NCI-H2196 treated with DMSO at 0.1 percent for 48 hours (cell line): ENCODE measurements at regions not wholly inside any gene's neighbourhood (a gene's known extent, or its start where the extent isn't known, plus 50 kb on each side); places are given as distances from the start of the nearest gene placed in this dataset.

Experiments
- DNase-seq: peaks from one replicate; lab custom pipeline; 2025; ENCODE audit not compliant: unreplicated experiment; lab: John Stamatoyannopoulos, UW

DNA sequence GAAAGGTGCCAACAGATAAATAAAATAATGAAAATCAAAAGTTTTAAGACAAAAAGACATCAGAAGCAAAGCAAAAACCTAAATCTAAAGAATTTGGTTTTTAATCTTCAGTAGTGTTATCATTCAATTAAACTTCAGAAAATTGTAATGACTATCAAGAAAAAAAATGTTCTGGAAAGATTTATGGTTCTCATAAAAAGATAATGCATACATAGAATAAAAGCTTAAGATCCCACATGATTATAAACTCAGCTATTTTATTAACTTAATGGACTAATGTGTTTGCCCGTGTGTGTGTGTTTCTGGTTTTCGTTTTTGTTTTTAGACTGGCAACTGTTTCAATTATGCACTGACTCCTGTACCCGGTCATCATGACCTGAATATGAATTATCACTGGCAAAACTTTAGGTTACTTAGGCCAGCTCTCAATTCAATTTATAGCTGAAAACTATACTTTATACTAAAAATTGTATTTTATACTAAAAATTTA, 217.5 kb upstream of the DKK2 start:
- DNase-seq: no peak

- DNase-seq: no peak
Observed at GRCh38 chr4:107253090-107253489, 217.0 kb upstream of the DKK2 start.

DNA sequence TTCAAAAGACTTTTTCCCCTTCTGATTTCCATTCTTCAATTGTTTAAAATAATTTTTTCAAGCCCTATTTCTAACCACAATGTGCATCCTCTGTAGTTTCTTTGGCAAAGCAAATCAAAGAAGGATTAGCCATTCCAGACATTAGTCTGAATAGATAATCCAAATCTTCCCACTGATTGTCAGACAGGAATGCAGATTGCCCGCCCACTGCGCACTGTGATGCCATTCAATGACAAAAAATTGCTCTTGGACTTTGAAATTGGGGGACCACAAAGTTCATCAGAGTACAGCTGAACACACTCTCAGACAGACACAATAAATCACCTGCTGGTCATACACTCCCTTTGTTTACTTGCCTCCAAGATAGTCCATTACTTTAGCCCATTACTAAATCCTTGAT, 216.5 kb upstream of the DKK2 start:
- no peak for DNase-seq

DNA sequence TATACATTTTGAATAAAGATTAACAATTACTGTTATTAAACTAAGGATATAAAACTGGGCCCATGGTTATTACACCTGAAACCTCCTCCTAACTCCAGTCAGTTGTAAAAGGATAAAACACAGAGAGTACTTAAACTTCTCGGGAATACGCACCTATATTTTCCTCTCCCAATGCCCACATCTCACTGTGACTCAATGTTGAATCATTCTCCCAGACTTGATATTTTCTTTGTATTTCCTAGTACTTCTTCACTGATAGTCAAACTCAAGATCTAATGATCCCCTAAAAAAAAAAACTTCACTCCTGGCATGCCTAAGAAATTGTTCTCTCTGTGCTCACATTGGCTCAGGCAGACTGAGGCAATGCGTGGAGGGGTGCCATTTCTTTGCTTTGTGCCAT, 212.5 kb upstream of the DKK2 start:
- DNase-seq: no peak

GRCh38 chr4:107247738-107248137, 211.6 kb upstream of the DKK2 start:
- no peak for DNase-seq

- DNase-seq: no peak
Observed at GRCh38 chr4:107246761-107247160, 210.6 kb upstream of the DKK2 start.

GRCh38 chr4:107243141-107243781, 207.1 kb upstream of the DKK2 start:
- no peak for DNase-seq

DNA sequence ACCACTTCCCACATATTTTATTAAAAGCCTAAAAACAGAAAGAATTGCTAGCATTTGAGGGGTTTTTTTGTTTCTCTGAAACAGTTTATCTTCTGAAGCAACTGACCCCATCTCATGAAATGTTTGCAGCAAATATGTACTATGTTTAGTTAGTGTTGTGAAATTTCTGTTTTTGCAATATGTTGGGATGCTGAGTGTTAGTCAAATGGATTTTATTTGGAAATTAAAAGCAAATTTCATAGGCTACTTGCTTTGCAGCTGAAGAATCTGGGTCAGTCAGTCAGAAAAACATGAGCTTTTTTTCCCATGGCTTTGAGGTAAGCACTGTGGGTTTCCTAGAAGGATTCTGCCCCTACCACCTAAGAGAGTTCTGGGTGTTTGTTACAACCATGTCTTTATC, 184.9 kb upstream of the DKK2 start:
- DNase-seq: no peak

GRCh38 chr4:107219681-107220080, 183.6 kb upstream of the DKK2 start:
- DNase-seq: no peak

DNA sequence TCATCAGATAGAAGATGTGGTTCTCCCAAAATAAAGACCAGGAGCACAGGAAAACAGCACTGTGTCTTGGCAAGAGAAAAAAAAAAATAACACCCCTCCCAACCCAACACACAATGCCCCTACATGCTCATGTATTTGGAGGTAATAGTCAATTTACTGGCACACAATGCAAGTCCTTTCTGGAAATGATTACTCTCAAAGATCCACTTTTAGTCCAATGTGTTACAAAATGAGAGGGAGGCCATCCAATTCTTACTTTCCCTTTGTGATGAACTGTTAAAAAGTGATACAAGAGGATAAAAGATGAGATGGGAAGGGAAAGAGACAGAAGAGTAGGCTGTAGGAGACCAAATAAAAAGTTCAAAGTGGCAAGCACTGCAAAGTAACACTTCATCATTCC, 180.3 kb upstream of the DKK2 start:
- DNase-seq: no peak

GRCh38 chr4:107215222-107215621, 179.1 kb upstream of the DKK2 start:
- no peak for DNase-seq

DNA sequence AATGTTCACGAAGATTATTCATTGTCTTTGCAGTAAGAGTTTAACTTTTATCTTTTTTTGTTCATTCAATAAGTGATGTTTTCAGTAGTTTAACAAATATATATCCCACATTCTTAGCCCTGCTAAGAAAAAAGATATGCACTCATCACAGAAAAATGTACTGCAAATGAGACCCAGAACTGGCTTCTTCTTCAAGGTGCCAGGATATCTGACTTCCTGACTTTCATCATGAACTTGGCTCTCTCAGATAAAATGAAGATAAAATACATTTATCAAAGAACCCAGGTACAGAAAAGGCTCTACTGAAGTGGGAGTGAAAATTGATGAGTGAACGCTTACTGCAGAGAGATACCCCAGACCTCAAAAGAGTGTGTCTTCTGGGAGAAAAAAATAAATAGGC, 177.8 kb upstream of the DKK2 start:
- no peak for DNase-seq

DNA sequence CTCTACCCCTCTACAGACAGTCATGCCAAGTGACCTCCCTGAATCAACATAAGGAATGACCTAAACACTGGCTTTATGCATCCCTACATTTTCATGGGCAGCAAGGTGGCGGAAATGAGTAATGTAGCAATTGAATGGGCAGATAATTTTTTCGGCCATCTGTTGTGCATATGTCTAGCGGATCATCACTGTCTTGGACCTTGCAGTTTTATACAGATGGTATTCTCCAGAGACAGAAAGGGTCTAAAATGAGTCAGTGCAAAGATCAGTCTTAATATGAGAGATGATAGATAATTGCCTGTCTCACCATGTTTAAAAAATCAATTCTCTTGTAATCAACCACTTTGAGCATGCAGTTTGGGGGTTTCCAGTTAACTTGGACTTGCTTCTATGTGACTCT, 177.3 kb upstream of the DKK2 start:
- DNase-seq: no peak

GRCh38 chr4:107212565-107212964, 176.5 kb upstream of the DKK2 start:
- no peak for DNase-seq

DNA sequence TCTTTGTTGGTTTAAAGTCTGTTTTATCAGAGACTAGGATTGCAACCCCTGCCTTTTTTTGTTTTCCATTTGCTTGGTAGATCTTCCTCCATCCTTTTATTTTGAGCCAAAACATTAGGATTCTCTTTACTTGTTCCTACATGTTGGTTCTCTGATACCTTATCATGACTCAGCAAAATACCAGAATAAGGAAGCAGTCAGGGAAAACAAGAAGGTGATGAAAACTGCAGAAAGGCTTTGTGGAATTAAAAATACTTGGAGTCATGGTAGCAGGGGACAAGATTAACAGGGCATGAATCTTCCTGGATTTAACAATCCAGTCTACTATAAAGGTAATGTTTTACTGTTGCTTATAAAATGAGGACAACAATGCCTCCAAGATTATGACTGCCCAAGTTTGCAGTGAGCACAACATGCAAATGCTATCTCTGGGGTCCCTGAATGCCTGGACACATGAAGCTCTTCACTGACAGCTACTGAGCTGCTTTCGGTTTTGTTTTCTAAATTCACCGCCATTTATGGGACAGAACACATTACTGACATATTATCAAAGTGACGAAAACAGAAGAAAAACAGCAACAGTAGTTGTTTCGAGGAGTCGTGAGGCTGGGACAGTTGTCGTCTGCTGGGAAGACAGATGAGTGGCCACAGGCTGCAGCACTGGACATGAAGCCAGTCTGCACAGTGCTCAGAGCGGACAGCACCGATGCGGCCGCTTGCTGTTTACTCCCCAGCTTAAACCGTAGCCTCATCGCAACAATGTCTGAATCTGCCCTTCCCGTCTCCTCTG, 174.5 kb upstream of the DKK2 start:
- no peak for DNase-seq

GRCh38 chr4:107203733-107204132, 167.6 kb upstream of the DKK2 start:
- no peak for DNase-seq

DNA sequence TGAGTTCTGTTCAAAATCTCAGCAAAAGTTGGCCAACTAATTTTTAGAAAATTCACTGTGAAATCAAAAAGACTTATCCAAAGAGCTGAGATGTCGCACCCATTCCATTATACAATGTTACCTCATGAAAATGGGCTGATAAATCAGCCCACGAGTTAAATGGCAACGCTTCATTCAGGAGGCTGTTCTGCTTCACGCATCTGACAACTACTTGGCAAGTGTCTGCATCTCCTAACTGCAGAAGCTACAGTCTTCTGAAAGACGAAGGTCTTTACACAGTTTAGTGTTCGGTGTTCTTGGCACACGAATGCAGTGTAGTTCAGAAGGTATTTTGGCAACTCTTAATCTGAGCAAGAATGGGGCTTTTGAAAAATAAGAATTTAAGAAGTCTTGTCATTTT, 166.6 kb upstream of the DKK2 start:
- DNase-seq: no peak

DNA sequence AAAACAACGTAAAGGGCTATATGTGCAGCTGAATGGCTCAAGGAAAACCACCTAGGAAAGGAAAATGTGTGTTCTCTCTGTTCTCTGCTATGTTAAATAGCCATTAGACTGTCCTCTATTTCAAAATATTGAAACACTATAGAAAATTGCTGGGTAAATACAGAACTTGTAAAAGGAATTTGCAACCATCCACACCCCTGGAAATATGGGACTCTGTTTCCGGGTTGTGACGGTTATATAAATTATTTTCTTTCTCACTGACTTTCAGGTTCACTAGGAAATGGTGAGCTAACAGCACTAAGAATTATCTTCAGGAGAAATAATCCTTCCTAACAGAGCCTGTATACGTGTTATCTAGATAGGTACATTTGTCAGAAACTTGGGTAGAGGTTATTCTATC, 161.0 kb upstream of the DKK2 start:
- no peak for DNase-seq

DNA sequence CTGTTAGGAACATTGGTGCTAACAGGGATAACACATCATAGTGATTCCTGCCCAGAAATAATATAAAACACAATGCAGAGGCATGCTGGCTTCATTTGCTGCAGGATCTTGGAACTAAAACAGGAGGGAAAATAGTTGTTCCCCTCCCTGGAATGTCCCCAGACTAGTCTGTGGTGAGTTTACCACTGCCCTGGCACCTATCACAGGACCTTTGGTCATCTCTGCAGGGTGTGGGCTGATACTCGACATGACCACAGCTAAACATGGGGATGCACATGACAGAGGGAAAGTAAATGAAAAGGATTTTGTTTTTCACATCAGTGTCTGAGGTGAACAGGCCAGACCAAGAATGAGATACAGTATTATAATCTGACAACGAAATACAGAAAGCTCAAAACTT, 160.2 kb upstream of the DKK2 start:
- DNase-seq: no peak

GRCh38 chr4:107194005-107194404, 157.9 kb upstream of the DKK2 start:
- DNase-seq: no peak

GRCh38 chr4:107192601-107193000, 156.5 kb upstream of the DKK2 start:
- DNase-seq: no peak

GRCh38 chr4:107187091-107187490, 151.0 kb upstream of the DKK2 start:
- DNase-seq: no peak
